Right lobe of liver (tissue), 6 donors: ENCODE measurements at regions not wholly inside any gene's neighbourhood (a gene's known extent, or its start where the extent isn't known, plus 50 kb on each side); places are given as distances from the start of the nearest gene placed in this dataset.
A peak's percentile ranks its signal among the peaks of the same experiment; 100 is the strongest.
"Not testable (repeated sequence)": the region's sequence is repeated elsewhere in the genome, so short reads cannot be mapped to it uniquely, and the experiment has no call there.

Experiments used
- ATAC-seq, 4 donors: fragments of 200-7000 bp; cut with Tn5 transposase; one replicate each; pipeline ENCODE4 v1.9.1; 2020; ENCODE audit warnings: mild to moderate bottlenecking in 4 of 4, moderate library complexity in 4 of 4
- DNase-seq, 3 donors: peaks; one replicate each; pipeline ENCODE4 v3.0.0-alpha.2; 2020
- H3K27ac ChIP-seq, 3 donors: fragments of 200-600 bp; one replicate each; pipeline ENCODE4 v1.8.0; 2022
- H3K27me3 ChIP-seq, 2 donors: fragments of 200-600 bp; one replicate each; pipeline ENCODE4 v1.8.0; 2022
- H3K36me3 ChIP-seq, 4 donors: fragments of 200-600 bp; sonication (generic) in 1 of 4; one replicate each; pipeline versions ENCODE4 v1.5.1 to v1.8.0; 2017 to 2022; ENCODE audit warnings: control low read depth in 1 of 4
- H3K4me1 ChIP-seq, 4 donors: fragments of 200-600 bp; sonication (generic) in 1 of 4; one replicate each; pipeline versions ENCODE4 v1.5.1 to v1.8.0; 2017 to 2022; ENCODE audit warnings: control low read depth in 1 of 4
- H3K4me3 ChIP-seq, 3 donors: fragments of 200-600 bp; one replicate each; pipeline ENCODE4 v1.8.0; 2022
- H3K9me3 ChIP-seq, 4 donors: fragments of 200-600 bp; sonication (generic) in 1 of 4; one replicate each; pipeline versions ENCODE4 v1.5.1 to v1.8.0; 2017 to 2022; ENCODE audit warnings: control low read depth in 1 of 4
- POLR2A ChIP-seq: fragments of 450-650 bp; IDR thresholded peaks from one replicate; pipeline ENCODE4 v1.6.1; 2017; ENCODE audit warnings: antibody characterized with exemption, mild to moderate bottlenecking
- WGBS: methylation state at CpG from one replicate; pipeline ENCODE4 v1.1.6; 2018; ENCODE audit warnings: low coverage, low lambda C conversion rate; ENCODE audit not compliant: insufficient coverage; ENCODE audit errors: missing lambda C conversion rate; 5-methylcytosine and 5-hydroxymethylcytosine counted together
- intact Hi-C, 2 donors: fragments of 100-400 bp; cut with DNase I; formaldehyde crosslinking; loops; one replicate each; pipeline versions ENCODE4 v1.11.2 to v1.14.1; 2022
- TF ChIP-seq, protein P1 (sequence below), 4 donors: fragments of 200-600 bp in 3 of 4; fragments of 450-650 bp in 1 of 4; IDR thresholded peaks; one replicate each; pipeline versions ENCODE4 v1.5.1 to v1.8.0; 2016 to 2022; ENCODE audit warnings: antibody characterized with exemption in 4 of 4, mild to moderate bottlenecking in 2 of 4
- donor health status: DM: no; HTN: yes; CAD: no.
- donor health status: DM: no; HTN: no; CAD: no.
- donor health status: DM: no; HTN: no; CAD: no.
- donor health status: DM: no; HTN: yes; CAD: no.
- donor health status: DM: no; HTN: yes; CAD: no.

DNA sequence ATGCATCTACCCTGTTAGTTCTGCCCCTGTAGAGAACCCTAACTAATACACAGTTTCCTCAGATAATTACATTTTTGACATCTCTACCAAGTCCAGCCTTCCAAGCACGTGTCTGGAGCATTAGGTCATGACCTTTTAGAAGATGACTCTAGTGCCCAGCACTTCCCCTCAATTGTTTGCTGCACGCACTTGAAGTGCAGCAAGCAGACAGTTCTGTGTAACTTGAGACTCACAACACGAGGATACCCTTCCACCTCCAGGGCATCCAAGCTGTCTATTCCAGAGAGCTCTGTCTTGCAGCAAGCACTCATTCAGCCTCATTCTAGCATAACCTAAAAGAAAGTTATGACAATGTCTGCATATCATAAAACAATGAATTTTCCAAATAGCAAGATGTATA is 1410.5 kb upstream of the CDH18 start:
- no peaks in the 10 kb centered on the region for H3K27me3 ChIP-seq
- no peaks in the 10 kb centered on the region for H3K9me3 ChIP-seq
- H3K4me1 ChIP-seq: no peaks in the 10 kb centered on the region
- 17% methylated on average over 3 of the region's 3 CpGs for WGBS
- no peak overlapping the region for H3K4me3 ChIP-seq
- no peak for ATAC-seq
- H3K27ac ChIP-seq: no peak overlapping the region
- DNase-seq: no peak
- TF ChIP-seq POLR2A: no peak
- TF ChIP-seq, protein P1, sequence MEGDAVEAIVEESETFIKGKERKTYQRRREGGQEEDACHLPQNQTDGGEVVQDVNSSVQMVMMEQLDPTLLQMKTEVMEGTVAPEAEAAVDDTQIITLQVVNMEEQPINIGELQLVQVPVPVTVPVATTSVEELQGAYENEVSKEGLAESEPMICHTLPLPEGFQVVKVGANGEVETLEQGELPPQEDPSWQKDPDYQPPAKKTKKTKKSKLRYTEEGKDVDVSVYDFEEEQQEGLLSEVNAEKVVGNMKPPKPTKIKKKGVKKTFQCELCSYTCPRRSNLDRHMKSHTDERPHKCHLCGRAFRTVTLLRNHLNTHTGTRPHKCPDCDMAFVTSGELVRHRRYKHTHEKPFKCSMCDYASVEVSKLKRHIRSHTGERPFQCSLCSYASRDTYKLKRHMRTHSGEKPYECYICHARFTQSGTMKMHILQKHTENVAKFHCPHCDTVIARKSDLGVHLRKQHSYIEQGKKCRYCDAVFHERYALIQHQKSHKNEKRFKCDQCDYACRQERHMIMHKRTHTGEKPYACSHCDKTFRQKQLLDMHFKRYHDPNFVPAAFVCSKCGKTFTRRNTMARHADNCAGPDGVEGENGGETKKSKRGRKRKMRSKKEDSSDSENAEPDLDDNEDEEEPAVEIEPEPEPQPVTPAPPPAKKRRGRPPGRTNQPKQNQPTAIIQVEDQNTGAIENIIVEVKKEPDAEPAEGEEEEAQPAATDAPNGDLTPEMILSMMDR (IDR thresholded peaks at IDR 0.05): no peak
- intact Hi-C loops: no loop called here
- H3K36me3 ChIP-seq: no peaks in the 10 kb centered on the region

- no peaks in the 10 kb centered on the region for H3K4me1 ChIP-seq
- no peak for DNase-seq
Observed at GRCh38 chr5:21397693-21398092, 1409.7 kb upstream of the CDH18 start.

DNA sequence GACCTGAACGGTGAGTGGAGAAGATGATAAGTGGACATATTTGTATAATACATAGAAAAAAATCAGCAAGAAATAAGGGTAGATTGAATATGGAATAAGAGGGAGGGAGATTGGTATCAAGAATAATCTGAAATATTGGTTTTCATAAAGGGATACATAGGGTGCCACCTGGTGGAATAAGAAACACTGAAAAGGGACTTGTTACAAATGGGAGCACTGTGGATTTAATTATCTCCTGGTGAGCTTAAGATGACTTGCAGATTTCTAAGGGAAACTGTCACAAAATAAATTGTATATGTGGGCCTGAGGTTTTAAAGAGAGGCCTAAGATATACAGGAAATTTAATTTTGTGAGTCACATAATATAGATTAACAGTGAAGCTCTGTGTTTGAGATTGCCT is 1403.5 kb upstream of the CDH18 start:
- no peak for ATAC-seq
- TF ChIP-seq, protein P1 (IDR thresholded peaks at IDR 0.05): peak in 2 of 4 donors; percentile 4 to 24
- TF ChIP-seq POLR2A: no peak
- no peak for DNase-seq
- H3K27ac ChIP-seq: no peak overlapping the region
- WGBS: 55% methylated on average over 1 of the region's 1 CpG
- H3K4me3 ChIP-seq: no peak overlapping the region
- H3K4me1 ChIP-seq: no peaks in the 10 kb centered on the region
- intact Hi-C loops: no loop called here
- H3K9me3 ChIP-seq: no peaks in the 10 kb centered on the region
- no peaks in the 10 kb centered on the region for H3K27me3 ChIP-seq
- H3K36me3 ChIP-seq: no peaks in the 10 kb centered on the region

More at GRCh38 chr5:21397693-21398092, 1409.7 kb upstream of the CDH18 start:
- Histone ChIP-seq H3K9me3 (no peaks in the 10 kb centered on the region), H3K27ac (no peak overlapping the region), H3K27me3 (no peaks in the 10 kb centered on the region), H3K4me3 (no peak overlapping the region), H3K36me3 (no peaks in the 10 kb centered on the region)
- WGBS: 36% methylated on average over 2 of the region's 2 CpGs
- ATAC-seq: no peak
- intact Hi-C loops: no loop called here
- TF ChIP-seq, protein P1 (IDR thresholded peaks at IDR 0.05): no peak
- TF ChIP-seq POLR2A: no peak

DNA sequence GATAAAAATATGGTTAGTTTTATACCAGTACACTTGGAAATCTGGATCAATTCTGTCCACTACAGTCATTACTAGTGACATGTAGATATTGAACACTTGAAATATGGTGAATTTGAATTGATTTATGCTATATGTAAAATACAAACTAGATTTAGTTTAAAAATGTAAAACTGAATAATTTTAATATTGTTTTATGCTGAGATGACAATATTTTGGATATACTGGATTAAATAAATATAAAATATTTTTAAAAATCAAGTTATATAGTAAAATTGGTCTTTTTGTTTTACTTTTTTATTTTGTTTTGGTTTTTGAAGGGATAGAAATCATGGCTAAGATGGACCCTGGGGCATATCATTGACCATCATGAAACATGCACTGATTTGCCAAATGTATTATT is 1372.8 kb upstream of the CDH18 start:
- H3K9me3 ChIP-seq, H3K4me1 ChIP-seq, ATAC-seq, H3K36me3 ChIP-seq, intact Hi-C loops, DNase-seq, H3K4me3 ChIP-seq, H3K27me3 ChIP-seq, H3K27ac ChIP-seq: not testable (repeated sequence)

GRCh38 chr5:21341948-21342261 is 1353.9 kb upstream of the CDH18 start:
- intact Hi-C loops, H3K27ac ChIP-seq, H3K27me3 ChIP-seq, DNase-seq, H3K36me3 ChIP-seq, H3K4me1 ChIP-seq, ATAC-seq, H3K9me3 ChIP-seq: not testable (repeated sequence)
- peak overlapping the region in 1 of 3 donors; percentile 29 for H3K4me3 ChIP-seq
- WGBS: 33% methylated on average over 1 of the region's 3 CpGs

DNA sequence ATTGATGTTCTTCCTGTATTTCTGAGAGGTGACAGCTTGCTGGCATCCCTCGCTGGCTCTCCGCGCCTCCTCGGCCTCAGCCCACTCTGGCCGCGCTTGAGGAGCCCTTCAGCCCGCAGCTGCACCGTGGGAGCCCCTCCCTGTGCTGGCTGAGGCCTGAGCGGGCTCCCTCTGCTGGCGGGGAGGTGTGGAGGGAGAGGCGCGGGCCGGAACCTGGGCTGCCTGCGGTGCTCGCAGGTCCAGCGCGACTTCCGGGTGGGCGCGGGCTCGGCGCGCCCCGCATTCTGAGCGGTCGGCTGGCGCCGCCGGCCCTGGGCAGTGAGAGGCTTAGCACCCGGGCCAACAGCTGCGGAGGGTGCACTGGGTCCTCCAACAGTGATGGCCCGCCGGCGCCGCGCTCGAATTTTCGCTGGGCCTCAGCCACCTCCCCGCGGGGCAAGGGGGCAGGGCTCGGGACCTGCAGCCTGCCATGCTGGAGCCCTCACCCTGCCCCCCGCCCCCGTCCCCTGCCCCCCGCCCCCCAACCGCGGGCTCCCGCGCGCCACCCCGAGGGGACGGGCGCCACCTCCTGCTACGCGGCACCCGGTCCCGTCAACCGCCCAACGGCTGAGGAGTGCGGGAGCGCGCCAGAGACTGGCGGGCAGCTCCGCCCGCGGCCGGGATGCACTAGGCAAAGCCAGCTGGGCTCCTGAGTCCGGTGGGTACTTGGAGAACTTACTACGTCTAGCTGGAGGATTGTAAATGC is 1353.4 kb upstream of the CDH18 start:
- H3K4me1 ChIP-seq, H3K27ac ChIP-seq, DNase-seq, H3K36me3 ChIP-seq, H3K9me3 ChIP-seq, H3K27me3 ChIP-seq, intact Hi-C loops: not testable (repeated sequence)
- TF ChIP-seq, protein P1 (IDR thresholded peaks at IDR 0.05): peak in 1 of 4 donors; percentile 13
- ATAC-seq: peak in 1 of 4 donors; percentile 47
- no CpG with 5 or more reads among the region's 68 CpGs for WGBS
- peak overlapping the region in 1 of 3 donors; percentile 38 for H3K4me3 ChIP-seq

DNA sequence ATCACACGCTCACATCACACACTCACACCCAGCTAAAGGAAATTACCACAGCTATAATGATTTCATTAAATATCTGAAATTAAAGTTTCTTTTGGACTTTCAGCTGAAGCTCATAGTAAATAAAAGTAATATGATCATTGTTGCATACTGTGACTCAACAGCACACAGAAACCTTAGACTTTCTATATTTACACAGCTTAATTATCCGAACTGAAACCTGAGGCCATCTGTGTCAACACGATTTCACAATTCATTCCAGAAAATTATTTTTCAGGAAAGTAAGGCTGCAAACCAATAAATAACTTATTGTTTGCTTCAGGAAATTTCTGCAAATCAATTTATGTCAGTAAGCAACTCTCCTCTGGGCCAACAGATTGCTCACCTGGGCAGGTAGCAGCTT is 1352.2 kb upstream of the CDH18 start:
- ATAC-seq, intact Hi-C loops: not testable (repeated sequence)

GRCh38 chr5:21336478-21336877 is 1348.5 kb upstream of the CDH18 start:
- 0% methylated on average over 1 of the region's 1 CpG for WGBS
- DNase-seq, intact Hi-C loops, H3K9me3 ChIP-seq, H3K36me3 ChIP-seq, H3K4me1 ChIP-seq, H3K4me3 ChIP-seq, ATAC-seq, H3K27me3 ChIP-seq, H3K27ac ChIP-seq: not testable (repeated sequence)

More for the DNA sequence above, 1352.2 kb upstream of the CDH18 start:
- not testable (repeated sequence) for H3K9me3 ChIP-seq, H3K27ac ChIP-seq, DNase-seq, H3K36me3 ChIP-seq, H3K4me3 ChIP-seq, H3K4me1 ChIP-seq, H3K27me3 ChIP-seq
- WGBS: 25% methylated on average over 2 of the region's 3 CpGs
